GM12878 (cell line): ENCODE measurements at regions not wholly inside any gene's neighbourhood (a gene's known extent, or its start where the extent isn't known, plus 50 kb on each side); places are given as distances from the start of the nearest gene placed in this dataset.

Experiments used
- ATAC-seq: fragments of 200-7000 bp; cut with Tn5 transposase; 3 replicates; pipeline ENCODE4 v1.9.1; 2020; ENCODE audit warnings: mild to moderate bottlenecking, moderate library complexity
- BruUV-seq: library from RNA; stranded (reverse); fragments of 400-500 nt; replicated peaks from 2 replicates; lab custom pipeline; 2021; lab: Mats Ljungman, UMichigan
- CTCF ChIA-PET: fragments of 300-600 bp; sonication (Branson Sonifier 250); formaldehyde crosslinking; extraction: SDS; loops from one replicate; lab custom pipeline; 2021; ENCODE audit warnings: inconsistent platforms; lab: Yijun Ruan, JAX
- POLR2A ChIA-PET: fragments of 350-600 bp; formaldehyde crosslinking; extraction: SDS; loops from one replicate; lab custom pipeline; 2021; ENCODE audit warnings: inconsistent platforms; lab: Charles Lee
- RAD21 ChIA-PET: fragments of 300-600 bp; sonication (Branson Sonifier 250); formaldehyde crosslinking; loops from one replicate; lab custom pipeline; 2023; ENCODE audit warnings: antibody characterized with exemption; ENCODE audit not compliant: unreplicated experiment; lab: Charles Lee
- SMC1A ChIA-PET: fragments of 300-600 bp; sonication (Branson Sonifier 250); formaldehyde crosslinking; loops from one replicate; lab custom pipeline; 2023; ENCODE audit not compliant: unreplicated experiment, uncharacterized antibody; lab: Charles Lee
- DNase-seq: peaks from one replicate; pipeline ENCODE4 v3.0.0-alpha.2; 2011; ENCODE audit warnings: low read depth, low spot score
- FAIRE-seq: peaks from 3 replicates; lab custom pipeline; 2011; peaks lifted over from hg19 to GRCh38; lab: Jason Lieb, UNC
- H2AFZ ChIP-seq: 2 replicates; pipeline ENCODE4 v1.6.0; 2011; ENCODE audit warnings: low read depth, low read length, control low read depth; ENCODE audit not compliant: control insufficient read depth
- H3K27ac ChIP-seq: 2 replicates; pipeline ENCODE4 v1.5.1; 2011; ENCODE audit warnings: control low read depth; ENCODE audit not compliant: control insufficient read depth, insufficient read depth
- H3K27me3 ChIP-seq, 2 experiments: replicated peaks in 1 of 2; 2 replicates each; pipeline versions ENCODE4 v1.6.0 to v1.6.1; 2011; ENCODE audit warnings: low read length in 1 of 2; ENCODE audit not compliant: control insufficient read depth in 2 of 2, insufficient read depth in 2 of 2
- H3K36me3 ChIP-seq, 2 experiments: 2 replicates each; pipeline ENCODE4 v1.5.1; 2011; ENCODE audit warnings: low read length in 1 of 2; ENCODE audit not compliant: control insufficient read depth in 2 of 2, insufficient read depth in 2 of 2
- H3K4me1 ChIP-seq: 2 replicates; pipeline ENCODE4 v1.6.1; 2011; ENCODE audit warnings: mild to moderate bottlenecking, low read length, moderate library complexity, mixed read lengths; ENCODE audit not compliant: control insufficient read depth, insufficient read depth
- H3K4me2 ChIP-seq: 2 replicates; pipeline ENCODE4 v1.6.0; 2011; ENCODE audit warnings: control low read depth; ENCODE audit not compliant: control insufficient read depth, insufficient read depth
- H3K4me3 ChIP-seq: fragments of 200-600 bp; sonication (generic); 2 replicates; pipeline ENCODE4 v1.5.1; 2016
- H3K79me2 ChIP-seq: 2 replicates; pipeline ENCODE4 v1.6.0; 2011; ENCODE audit warnings: low read length; ENCODE audit not compliant: control insufficient read depth, insufficient read depth
- H3K9ac ChIP-seq: 2 replicates; pipeline ENCODE4 v1.8.0; 2011; ENCODE audit warnings: low read length, control low read depth, mixed read lengths; ENCODE audit not compliant: control insufficient read depth, insufficient read depth
- H3K9me3 ChIP-seq: replicated peaks from 3 replicates; pipeline ENCODE4 v1.5.1; 2011; ENCODE audit warnings: mild to moderate bottlenecking, low read length; ENCODE audit not compliant: control insufficient read depth, insufficient read depth
- H4K20me1 ChIP-seq: 2 replicates; pipeline ENCODE4 v1.6.0; 2011; ENCODE audit not compliant: control insufficient read depth, insufficient read depth
- CBX5 ChIP-seq: sonication (generic); IDR thresholded peaks from 2 replicates; pipeline ENCODE4 v1.6.1; 2016; ENCODE audit warnings: low read depth, moderate library complexity, mild to moderate bottlenecking, inconsistent platforms
- CEBPB ChIP-seq, 2 experiments: fragments of 150-350 bp in 1 of 2; IDR thresholded peaks; 2 replicates each; pipeline ENCODE4 v1.6.1; 2012 to 2014; ENCODE audit warnings: low read depth in 2 of 2, low read length in 2 of 2, borderline replicate concordance in 1 of 2, inconsistent platforms in 1 of 2
- CUX1 ChIP-seq: IDR thresholded peaks from 2 replicates; pipeline ENCODE4 v1.6.1; 2012; ENCODE audit warnings: improper control_type of control experiment, low read depth, low read length; ENCODE audit not compliant: insufficient replicate concordance
- EGR1 ChIP-seq, 2 experiments: IDR thresholded peaks; 1 replicate in 1 of 2; 2 replicates in 1 of 2; pipeline ENCODE4 v1.6.1; 2011 to 2012; ENCODE audit warnings: low read depth in 2 of 2, low read length in 2 of 2, borderline replicate concordance in 1 of 2, mild to moderate bottlenecking in 1 of 2, moderate library complexity in 1 of 2
- EP300 ChIP-seq, 2 experiments: fragments of 150-350 bp in 1 of 2; IDR thresholded peaks; 2 replicates each; pipeline ENCODE4 v1.6.1; 2011 to 2012; ENCODE audit warnings: low read depth in 2 of 2, low read length in 2 of 2, borderline replicate concordance in 1 of 2, improper control_type of control experiment in 1 of 2, inconsistent platforms in 1 of 2; ENCODE audit not compliant: control insufficient read depth in 1 of 2
- FOS ChIP-seq: IDR thresholded peaks from 3 replicates; pipeline ENCODE4 v1.6.1; 2011; ENCODE audit warnings: borderline replicate concordance; ENCODE audit not compliant: insufficient read length; ENCODE audit errors: extremely low read depth
- HDAC6 ChIP-seq: fragments of 200-600 bp; sonication (generic); IDR thresholded peaks from one replicate; pipeline ENCODE4 v1.8.0; 2017; ENCODE audit warnings: antibody characterized with exemption; ENCODE audit not compliant: unreplicated experiment
- LARP7 ChIP-seq: fragments of 450-650 bp; IDR thresholded peaks from 2 replicates; pipeline ENCODE4 v1.6.1; 2017; ENCODE audit warnings: mild to moderate bottlenecking
- NBN ChIP-seq: fragments of 450-650 bp; IDR thresholded peaks from 2 replicates; pipeline ENCODE4 v1.6.1; 2016
- PAX5 ChIP-seq: IDR thresholded peaks from 2 replicates; pipeline ENCODE4 v1.6.1; 2011; ENCODE audit warnings: low read depth, low read length, borderline replicate concordance
- TARDBP ChIP-seq: IDR thresholded peaks from 2 replicates; pipeline ENCODE4 v1.6.1; 2016; ENCODE audit warnings: borderline replicate concordance
- TCF12 ChIP-seq: IDR thresholded peaks from 2 replicates; pipeline ENCODE4 v1.6.1; 2011; ENCODE audit warnings: low read depth, mild to moderate bottlenecking, low read length
- YBX1 ChIP-seq: fragments of 450-650 bp; IDR thresholded peaks from 2 replicates; pipeline ENCODE4 v1.6.1; 2016; ENCODE audit warnings: antibody characterized with exemption
- WGBS: methylation state at CpG from one replicate; pipeline ENCODE4 v1.1.6; 2016; ENCODE audit warnings: low lambda C conversion rate; ENCODE audit not compliant: insufficient replicate concordance, insufficient coverage; ENCODE audit errors: missing lambda C conversion rate; 5-methylcytosine and 5-hydroxymethylcytosine counted together
- in situ Hi-C: fragments of 300-500 bp; cut with MboI; formaldehyde crosslinking; loops from 9 replicates; pipeline ENCODE4 v1.14.3; 2018; ENCODE audit warnings: mixed read lengths
- intact Hi-C: fragments of 100-400 bp; cut with micrococcal nuclease; formaldehyde crosslinking; loops from one replicate; pipeline ENCODE4 v1.14.2; 2022; ENCODE audit not compliant: unreplicated experiment
- TF ChIP-seq, protein P1 (sequence below): fragments of 450-650 bp; IDR thresholded peaks from 2 replicates; pipeline ENCODE4 v1.6.1; 2017; ENCODE audit warnings: antibody characterized with exemption, mild to moderate bottlenecking, moderate library complexity

DNA sequence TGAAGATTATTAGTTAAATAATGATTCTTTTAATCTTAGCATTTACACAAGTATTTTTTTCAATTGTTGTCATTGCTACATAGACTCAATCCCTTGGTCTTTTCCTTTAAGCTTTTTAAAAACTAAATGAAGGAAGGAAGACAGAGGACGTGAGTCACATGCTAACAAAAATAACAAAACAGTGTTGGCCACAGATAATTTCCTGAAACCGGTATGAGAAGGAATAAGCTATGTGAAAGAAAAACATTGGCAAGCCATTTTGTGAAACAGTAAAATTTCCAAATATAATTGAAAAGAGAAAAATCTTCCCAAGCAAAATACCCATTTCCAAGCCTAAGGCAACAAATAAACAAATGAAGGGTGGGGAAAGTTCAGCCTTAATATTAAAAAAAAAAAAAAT lies 223.0 kb downstream of the AHR start:
- no TSS peak for BruUV-seq
- H3K79me2 ChIP-seq = no peaks in the 10 kb centered on the region
- no peaks in the 10 kb centered on the region for H3K36me3 ChIP-seq
- H3K9ac ChIP-seq = no peak overlapping the region
- no peaks in the 10 kb centered on the region for H4K20me1 ChIP-seq
- FAIRE-seq (no peak), DNase-seq (no peak), ATAC-seq (no peak)
- in situ Hi-C loops = no loop called here
- H3K4me1 ChIP-seq = no peaks in the 10 kb centered on the region
- intact Hi-C loops = no loop called here
- CTCF ChIA-PET = interaction anchor here (0.6 to 4.1 kb wide), 7 partner anchors 11 to 621 kb away, joined by 3 to 17 read pairs (median 3); no protein-coding TSS in a partner anchor
- 0% methylated on average over 2 of the region's 2 CpGs for WGBS
- no peaks in the 10 kb centered on the region for H3K27me3 ChIP-seq
- H3K4me3 ChIP-seq = no peak overlapping the region
- H3K4me2 ChIP-seq = no peak overlapping the region
- no peak overlapping the region for H2AFZ ChIP-seq
- SMC1A ChIA-PET = interaction anchor here (0.6 to 5.2 kb wide), 16 partner anchors 10 to 542 kb away, joined by 3 to 24 read pairs (median 4); no protein-coding TSS in a partner anchor
- RAD21 ChIA-PET = interaction anchor here (0.9 to 1.7 kb wide), 7 partner anchors 11 to 220 kb away, joined by 3 to 8 read pairs (median 3); no protein-coding TSS in a partner anchor
- POLR2A ChIA-PET = no interaction called here
- H3K9me3 ChIP-seq = no peaks in the 10 kb centered on the region
- H3K27ac ChIP-seq = no peak overlapping the region
- TF ChIP-seq HDAC6 (no peak), PAX5 (no peak), EGR1 (IDR thresholded peaks at IDR 0.05; ENCODE audit: borderline replicate concordance in 1 of 2, low read depth in 2 of 2, low read length in 2 of 2) (no peak), TARDBP (no peak), EP300 (IDR thresholded peaks at IDR 0.05; ENCODE audit: borderline replicate concordance in 1 of 2, control insufficient read depth in 1 of 2, low read depth in 2 of 2, low read length in 2 of 2) (no peak), YBX1 (no peak), FOS (no peak), CEBPB (IDR thresholded peaks at IDR 0.05; ENCODE audit: borderline replicate concordance in 1 of 2, low read depth in 2 of 2, low read length in 2 of 2) (no peak), CBX5 (no peak), LARP7 (no peak), CUX1 (no peak), NBN (no peak), TCF12 (no peak)
- TF ChIP-seq, protein P1, sequence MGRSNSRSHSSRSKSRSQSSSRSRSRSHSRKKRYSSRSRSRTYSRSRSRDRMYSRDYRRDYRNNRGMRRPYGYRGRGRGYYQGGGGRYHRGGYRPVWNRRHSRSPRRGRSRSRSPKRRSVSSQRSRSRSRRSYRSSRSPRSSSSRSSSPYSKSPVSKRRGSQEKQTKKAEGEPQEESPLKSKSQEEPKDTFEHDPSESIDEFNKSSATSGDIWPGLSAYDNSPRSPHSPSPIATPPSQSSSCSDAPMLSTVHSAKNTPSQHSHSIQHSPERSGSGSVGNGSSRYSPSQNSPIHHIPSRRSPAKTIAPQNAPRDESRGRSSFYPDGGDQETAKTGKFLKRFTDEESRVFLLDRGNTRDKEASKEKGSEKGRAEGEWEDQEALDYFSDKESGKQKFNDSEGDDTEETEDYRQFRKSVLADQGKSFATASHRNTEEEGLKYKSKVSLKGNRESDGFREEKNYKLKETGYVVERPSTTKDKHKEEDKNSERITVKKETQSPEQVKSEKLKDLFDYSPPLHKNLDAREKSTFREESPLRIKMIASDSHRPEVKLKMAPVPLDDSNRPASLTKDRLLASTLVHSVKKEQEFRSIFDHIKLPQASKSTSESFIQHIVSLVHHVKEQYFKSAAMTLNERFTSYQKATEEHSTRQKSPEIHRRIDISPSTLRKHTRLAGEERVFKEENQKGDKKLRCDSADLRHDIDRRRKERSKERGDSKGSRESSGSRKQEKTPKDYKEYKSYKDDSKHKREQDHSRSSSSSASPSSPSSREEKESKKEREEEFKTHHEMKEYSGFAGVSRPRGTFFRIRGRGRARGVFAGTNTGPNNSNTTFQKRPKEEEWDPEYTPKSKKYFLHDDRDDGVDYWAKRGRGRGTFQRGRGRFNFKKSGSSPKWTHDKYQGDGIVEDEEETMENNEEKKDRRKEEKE = no peak
